OCI-LY3 (cell line): ENCODE measurements at regions not wholly inside any gene's neighbourhood (a gene's known extent, or its start where the extent isn't known, plus 50 kb on each side); places are given as distances from the start of the nearest gene placed in this dataset.

Experiments
- CTCF ChIP-seq: fragments of 200-600, 300-600 bp; sonication (generic); IDR thresholded peaks from 2 replicates; pipeline ENCODE4 v1.5.1; 2014; ENCODE audit warnings: antibody characterized with exemption, low read length, low read depth
- EZH2phosphoT487 ChIP-seq: fragments of 200-600 bp; shearing (Covaris generic); IDR thresholded peaks from 2 replicates; pipeline ENCODE4 v1.6.1; 2018; ENCODE audit warnings: antibody characterized with exemption, mixed run types, low read depth

- TF ChIP-seq EZH2phosphoT487 = no peak
- no peak for TF ChIP-seq CTCF
Measured at GRCh38 chr3:159418571-159419526, 569.8 kb upstream of the IL12A start.
